Naive thymus-derived CD4-positive, alpha-beta T cell (primary cell): ENCODE measurements at regions not wholly inside any gene's neighbourhood (a gene's known extent, or its start where the extent isn't known, plus 50 kb on each side); places are given as distances from the start of the nearest gene placed in this dataset.
"Not testable (repeated sequence)": the region's sequence is repeated elsewhere in the genome, so short reads cannot be mapped to it uniquely, and the experiment has no call there.

Source experiments
- ATAC-seq: fragments of 150-1000 bp; cut with Tn5 transposase; 2 replicates; pipeline ENCODE4 v1.10.0; 2021; ENCODE audit warnings: mild to moderate bottlenecking, moderate library complexity
- CTCF ChIA-PET: fragments of 350-600 bp; sonication (Branson Sonifier 250); formaldehyde crosslinking; loops from one replicate; lab custom pipeline; 2021; ENCODE audit warnings: antibody characterized with exemption; lab: Charles Lee
- POLR2A ChIA-PET: fragments of 350-600 bp; sonication (Branson Sonifier 250); formaldehyde crosslinking; loops from one replicate; lab custom pipeline; 2021; ENCODE audit warnings: antibody characterized with exemption, inconsistent platforms; lab: Charles Lee
- DNase-seq, 9 donors: peaks; one replicate each; pipeline versions ENCODE4 v3.0.0 to v3.0.0-alpha.2; 2020 to 2022; ENCODE audit warnings: mixed read lengths in 1 of 9
- H3K27ac ChIP-seq: one replicate; pipeline ENCODE4 v1.7.0; 2013; ENCODE audit warnings: mild to moderate bottlenecking, low read depth, low read length, moderate library complexity
- H3K27me3 ChIP-seq, 2 donors: one replicate each; pipeline ENCODE4 v1.7.0; 2013; ENCODE audit warnings: low read length in 2 of 2, mild to moderate bottlenecking in 2 of 2, moderate library complexity in 2 of 2; ENCODE audit not compliant: control insufficient read depth in 2 of 2, insufficient read depth in 2 of 2
- H3K36me3 ChIP-seq, 3 experiments: 1 replicate in 2 of 3; 2 replicates in 1 of 3; pipeline ENCODE4 v1.7.0; 2013; ENCODE audit warnings: low read length in 3 of 3, mild to moderate bottlenecking in 3 of 3, moderate library complexity in 1 of 3; ENCODE audit not compliant: insufficient read depth in 3 of 3, control insufficient read depth in 2 of 3
- H3K4me1 ChIP-seq, 2 donors: one replicate each; pipeline ENCODE4 v1.7.0; 2013; ENCODE audit warnings: low read length in 2 of 2, mild to moderate bottlenecking in 2 of 2, moderate library complexity in 1 of 2; ENCODE audit not compliant: control insufficient read depth in 2 of 2, insufficient read depth in 2 of 2
- H3K4me3 ChIP-seq: 2 replicates; pipeline ENCODE4 v1.7.0; 2013; ENCODE audit warnings: mild to moderate bottlenecking, low read length
- H3K9me3 ChIP-seq, 3 experiments: 1 replicate in 2 of 3; 2 replicates in 1 of 3; pipeline ENCODE4 v1.7.0; 2013; ENCODE audit warnings: low read length in 3 of 3; ENCODE audit not compliant: control insufficient read depth in 2 of 3
- H3K27ac Mint-ChIP-seq, 9 donors: one replicate each; pipeline ENCODE4 v1.8.0; 2020 to 2022; ENCODE audit warnings: mixed read lengths in 9 of 9, mild to moderate bottlenecking in 8 of 9, moderate library complexity in 5 of 9, inconsistent platforms in 2 of 9
- H3K27me3 Mint-ChIP-seq, 5 donors: one replicate each; pipeline ENCODE4 v1.8.0; 2021 to 2022; ENCODE audit warnings: mixed read lengths in 5 of 5, mild to moderate bottlenecking in 1 of 5
- H3K36me3 Mint-ChIP-seq, 5 donors: one replicate each; pipeline ENCODE4 v1.8.0; 2020 to 2022; ENCODE audit warnings: mixed read lengths in 5 of 5, mild to moderate bottlenecking in 3 of 5, inconsistent platforms in 1 of 5
- H3K4me1 Mint-ChIP-seq, 7 donors: one replicate each; pipeline ENCODE4 v1.8.0; 2020 to 2022; ENCODE audit warnings: mixed read lengths in 7 of 7, mild to moderate bottlenecking in 3 of 7, inconsistent platforms in 1 of 7
- H3K4me3 Mint-ChIP-seq, 10 donors: one replicate each; pipeline ENCODE4 v1.8.0; 2020 to 2022; ENCODE audit warnings: mild to moderate bottlenecking in 10 of 10, mixed read lengths in 10 of 10, moderate library complexity in 6 of 10, inconsistent platforms in 2 of 10
- H3K9me3 Mint-ChIP-seq, 11 donors: one replicate each; pipeline ENCODE4 v1.8.0; 2020 to 2022; ENCODE audit warnings: mixed read lengths in 11 of 11, mild to moderate bottlenecking in 4 of 11, inconsistent platforms in 1 of 11, moderate library complexity in 1 of 11
- intact Hi-C, 2 donors: fragments of 100-400 bp; cut with micrococcal nuclease; formaldehyde crosslinking; loops; one replicate each; pipeline ENCODE4 v1.15.1; 2023

GRCh38 chr5:92023141-92023471 is 640.0 kb upstream of the ARRDC3 start:
- Histone ChIP-seq H3K27me3 (no peaks in the 10 kb centered on the region), H3K4me1 (no peaks in the 10 kb centered on the region), H3K9me3 (no peaks in the 10 kb centered on the region), H3K27ac (no peak overlapping the region), H3K4me3 (no peak overlapping the region), H3K36me3 (no peaks in the 10 kb centered on the region)
- no peaks in the 10 kb centered on the region for H3K27me3 Mint-ChIP-seq
- H3K4me3 Mint-ChIP-seq = no peak overlapping the region
- intact Hi-C loops = no loop called here
- ChIA-PET CTCF (no interaction called here), POLR2A (no interaction called here)
- peaks cover 0 to 13% (median 0%) of the 10 kb centered on the region in 11 donors for H3K9me3 Mint-ChIP-seq
- H3K36me3 Mint-ChIP-seq = no peaks in the 10 kb centered on the region
- H3K27ac Mint-ChIP-seq = no peak overlapping the region
- no peak for DNase-seq
- ATAC-seq = no peak
- no peaks in the 10 kb centered on the region for H3K4me1 Mint-ChIP-seq

GRCh38 chr5:92022415-92023140 is 639.5 kb upstream of the ARRDC3 start:
- Mint-ChIP-seq H3K4me1 (no peaks in the 10 kb centered on the region), H3K36me3 (no peaks in the 10 kb centered on the region), H3K4me3 (no peak overlapping the region), H3K27me3 (no peaks in the 10 kb centered on the region), H3K27ac (no peak overlapping the region), H3K9me3 (peaks cover 0 to 13% (median 0%) of the 10 kb centered on the region in 11 donors)
- Histone ChIP-seq H3K27me3 (no peaks in the 10 kb centered on the region), H3K27ac (no peak overlapping the region), H3K4me3 (no peak overlapping the region), H3K36me3 (no peaks in the 10 kb centered on the region), H3K9me3 (no peaks in the 10 kb centered on the region), H3K4me1 (no peaks in the 10 kb centered on the region)
- CTCF ChIA-PET = no interaction called here
- DNase-seq (no peak), ATAC-seq (no peak)
- POLR2A ChIA-PET = no interaction called here
- intact Hi-C loops = no loop called here

GRCh38 chr5:92019376-92019990 is 636.4 kb upstream of the ARRDC3 start:
- no peak for ATAC-seq
- Mint-ChIP-seq H3K27ac (no peak overlapping the region), H3K27me3 (no peaks in the 10 kb centered on the region), H3K36me3 (no peaks in the 10 kb centered on the region), H3K9me3 (peaks cover 0 to 10% (median 0%) of the 10 kb centered on the region in 11 donors), H3K4me3 (no peak overlapping the region), H3K4me1 (no peaks in the 10 kb centered on the region)
- DNase-seq = no peak
- H3K36me3 ChIP-seq = no peaks in the 10 kb centered on the region
- H3K4me3 ChIP-seq = no peak overlapping the region
- H3K9me3 ChIP-seq = no peaks in the 10 kb centered on the region
- no peak overlapping the region for H3K27ac ChIP-seq
- H3K27me3 ChIP-seq = no peaks in the 10 kb centered on the region
- ChIA-PET CTCF (no interaction called here), POLR2A (no interaction called here)
- intact Hi-C loops = no loop called here
- H3K4me1 ChIP-seq = no peaks in the 10 kb centered on the region

GRCh38 chr5:92017776-92018175 is 634.7 kb upstream of the ARRDC3 start:
- Histone ChIP-seq H3K36me3 (no peaks in the 10 kb centered on the region), H3K27me3 (no peaks in the 10 kb centered on the region), H3K4me3 (no peak overlapping the region), H3K27ac (no peak overlapping the region), H3K4me1 (no peaks in the 10 kb centered on the region), H3K9me3 (no peaks in the 10 kb centered on the region)
- Mint-ChIP-seq H3K27me3 (no peaks in the 10 kb centered on the region), H3K4me3 (no peak overlapping the region), H3K27ac (no peak overlapping the region), H3K36me3 (no peaks in the 10 kb centered on the region), H3K9me3 (peaks cover 0 to 6% (median 2%) of the 10 kb centered on the region in 11 donors), H3K4me1 (no peaks in the 10 kb centered on the region)
- ATAC-seq (no peak), DNase-seq (no peak)
- intact Hi-C loops = no loop called here
- POLR2A ChIA-PET = no interaction called here
- CTCF ChIA-PET = no interaction called here

- H3K4me1 Mint-ChIP-seq, H3K4me3 ChIP-seq, H3K9me3 ChIP-seq, H3K4me3 Mint-ChIP-seq, H3K36me3 Mint-ChIP-seq, H3K27me3 ChIP-seq, CTCF ChIA-PET, H3K36me3 ChIP-seq, POLR2A ChIA-PET, H3K27ac ChIP-seq, ATAC-seq, H3K27ac Mint-ChIP-seq, intact Hi-C loops, DNase-seq, H3K4me1 ChIP-seq, H3K27me3 Mint-ChIP-seq: not testable (repeated sequence)
- peaks cover 0 to 13% (median 5%) of the 10 kb centered on the region in 11 donors for H3K9me3 Mint-ChIP-seq
Measured at GRCh38 chr5:92011845-92012244, 628.7 kb upstream of the ARRDC3 start.

GRCh38 chr5:92003806-92004205 is 620.7 kb upstream of the ARRDC3 start:
- H3K4me3 Mint-ChIP-seq = no peak overlapping the region
- CTCF ChIA-PET = no interaction called here
- DNase-seq (no peak), ATAC-seq (no peak)
- no peak overlapping the region for H3K27ac ChIP-seq
- no peaks in the 10 kb centered on the region for H3K27me3 ChIP-seq
- H3K36me3 Mint-ChIP-seq = no peaks in the 10 kb centered on the region
- no peaks in the 10 kb centered on the region for H3K27me3 Mint-ChIP-seq
- no peak overlapping the region for H3K4me3 ChIP-seq
- no peaks in the 10 kb centered on the region for H3K4me1 ChIP-seq
- peaks cover 0 to 2% (median 0%) of the 10 kb centered on the region in 11 donors for H3K9me3 Mint-ChIP-seq
- intact Hi-C loops = no loop called here
- no peak overlapping the region for H3K27ac Mint-ChIP-seq
- no peaks in the 10 kb centered on the region for H3K36me3 ChIP-seq
- H3K4me1 Mint-ChIP-seq = no peaks in the 10 kb centered on the region
- POLR2A ChIA-PET = no interaction called here
- no peaks in the 10 kb centered on the region for H3K9me3 ChIP-seq

GRCh38 chr5:92002721-92003274 is 619.7 kb upstream of the ARRDC3 start:
- DNase-seq (no peak), ATAC-seq (no peak)
- Mint-ChIP-seq H3K36me3 (no peaks in the 10 kb centered on the region), H3K9me3 (peaks cover 0 to 2% (median 0%) of the 10 kb centered on the region in 11 donors), H3K4me1 (no peaks in the 10 kb centered on the region), H3K27me3 (no peaks in the 10 kb centered on the region), H3K27ac (no peak overlapping the region), H3K4me3 (no peak overlapping the region)
- Histone ChIP-seq H3K9me3 (no peaks in the 10 kb centered on the region), H3K27ac (no peak overlapping the region), H3K4me1 (no peaks in the 10 kb centered on the region), H3K27me3 (no peaks in the 10 kb centered on the region), H3K36me3 (no peaks in the 10 kb centered on the region), H3K4me3 (no peak overlapping the region)
- POLR2A ChIA-PET = no interaction called here
- CTCF ChIA-PET = no interaction called here
- intact Hi-C loops = no loop called here
